22Rv1 (cell line): ENCODE measurements at regions not wholly inside any gene's neighbourhood (a gene's known extent, or its start where the extent isn't known, plus 50 kb on each side); places are given as distances from the start of the nearest gene placed in this dataset.

Experiments
- CTCF ChIP-seq: fragments of 450-650 bp; IDR thresholded peaks from 2 replicates; pipeline ENCODE4 v1.5.1; 2017; ENCODE audit warnings: mild to moderate bottlenecking
- ZFX ChIP-seq: fragments of 450-650 bp; IDR thresholded peaks from 2 replicates; pipeline ENCODE4 v1.6.1; 2017; ENCODE audit warnings: antibody characterized with exemption, borderline replicate concordance

GRCh38 chr6:169858935-169859351 lies 107.5 kb downstream of the ERMARD start:
- TF ChIP-seq CTCF (no peak), ZFX (no peak)
